Body of pancreas (tissue), 4 donors: ENCODE measurements at regions not wholly inside any gene's neighbourhood (a gene's known extent, or its start where the extent isn't known, plus 50 kb on each side); places are given as distances from the start of the nearest gene placed in this dataset.
"Not testable (repeated sequence)": the region's sequence is repeated elsewhere in the genome, so short reads cannot be mapped to it uniquely, and the experiment has no call there.

Source experiments
- ATAC-seq: fragments of 150-250 bp; one replicate; pipeline ENCODE4 v1.9.1; 2016
- DNase-seq, 4 donors: peaks; one replicate each; pipeline ENCODE4 v3.0.0-alpha.2; 2019
- H3K27ac ChIP-seq, 4 donors: fragments of 200-600 bp; sonication (generic); 1 replicate in 3 of 4; 2 replicates in 1 of 4; pipeline versions ENCODE4 v1.5.1 to v1.6.1; 2016 to 2019; ENCODE audit warnings: mild to moderate bottlenecking in 1 of 4, mixed read lengths in 1 of 4, moderate library complexity in 1 of 4
- H3K27me3 ChIP-seq, 2 donors: fragments of 200-600 bp; sonication (generic); one replicate each; pipeline ENCODE4 v1.6.0; 2016; ENCODE audit warnings: mild to moderate bottlenecking in 1 of 2
- H3K36me3 ChIP-seq, 2 donors: fragments of 200-600 bp; sonication (generic); replicated peaks in 1 of 2; 2 replicates each; pipeline ENCODE4 v1.5.1; 2016; ENCODE audit warnings: low read depth in 2 of 2; ENCODE audit not compliant: insufficient read depth in 1 of 2
- H3K4me1 ChIP-seq: fragments of 200-600 bp; sonication (generic); one replicate; pipeline ENCODE4 v1.6.0; 2016
- H3K4me3 ChIP-seq, 2 donors: fragments of 200-600 bp; sonication (generic); 1 replicate in 1 of 2; 2 replicates in 1 of 2; pipeline ENCODE4 v1.5.1; 2016 to 2019
- H3K9me3 ChIP-seq, 3 donors: fragments of 200-600 bp; sonication (generic); 1 replicate in 2 of 3; 2 replicates in 1 of 3; pipeline ENCODE4 v1.5.1; 2016
- POLR2A ChIP-seq, 3 donors: fragments of 450-650 bp; IDR thresholded peaks; one replicate each; pipeline ENCODE4 v1.6.1; 2016; ENCODE audit warnings: antibody characterized with exemption in 3 of 3, mild to moderate bottlenecking in 2 of 3
- WGBS, 2 donors: methylation state at CpG; one replicate each; pipeline ENCODE4 v1.1.5; 2017; 5-methylcytosine and 5-hydroxymethylcytosine counted together
- intact Hi-C: fragments of 100-400 bp; cut with DNase I; formaldehyde crosslinking; loops from one replicate; pipeline ENCODE4 v1.15.1; 2023
- TF ChIP-seq, protein P1 (sequence below), 7 experiments: fragments of 450-650 bp in 4 of 7; fragments of 200-600 bp in 3 of 7; sonication (generic) in 3 of 7; IDR thresholded peaks; one replicate each; pipeline ENCODE4 v1.5.1; 2016 to 2019; ENCODE audit warnings: antibody characterized with exemption in 7 of 7

DNA sequence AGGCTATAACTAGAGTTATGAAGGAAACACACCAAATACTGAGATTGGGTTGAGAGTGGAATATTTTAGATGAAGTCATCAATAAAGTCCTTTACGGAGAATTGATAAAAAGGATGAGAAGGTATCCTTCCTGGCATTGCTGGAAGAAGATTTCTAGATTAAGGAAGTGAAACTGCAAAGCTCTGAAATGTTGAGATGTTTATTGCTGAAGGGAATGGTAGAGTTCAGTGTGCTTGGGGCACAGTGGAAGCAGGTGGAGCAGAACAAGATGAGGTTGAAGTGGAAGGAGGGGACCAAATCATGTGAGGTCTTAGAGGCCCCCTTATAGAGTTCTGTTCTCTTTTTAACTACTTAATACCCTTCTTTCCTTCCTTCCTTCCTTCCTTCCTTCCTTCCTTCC is 848.5 kb downstream of the RAB28 start:
- 55 to 59% methylated on average over 1 of the region's 1 CpG for WGBS, 2 donors
- H3K27me3 ChIP-seq, result no peaks in the 10 kb centered on the region
- ATAC-seq (no peak), DNase-seq (no peak)
- no peak overlapping the region for H3K27ac ChIP-seq
- no peaks in the 10 kb centered on the region for H3K9me3 ChIP-seq
- H3K36me3 ChIP-seq, result no peaks in the 10 kb centered on the region
- no peaks in the 10 kb centered on the region for H3K4me1 ChIP-seq
- H3K4me3 ChIP-seq, result no peak overlapping the region
- intact Hi-C loops, result no loop called here
- no peak for TF ChIP-seq POLR2A (IDR thresholded peaks at IDR 0.05)
- TF ChIP-seq, protein P1, sequence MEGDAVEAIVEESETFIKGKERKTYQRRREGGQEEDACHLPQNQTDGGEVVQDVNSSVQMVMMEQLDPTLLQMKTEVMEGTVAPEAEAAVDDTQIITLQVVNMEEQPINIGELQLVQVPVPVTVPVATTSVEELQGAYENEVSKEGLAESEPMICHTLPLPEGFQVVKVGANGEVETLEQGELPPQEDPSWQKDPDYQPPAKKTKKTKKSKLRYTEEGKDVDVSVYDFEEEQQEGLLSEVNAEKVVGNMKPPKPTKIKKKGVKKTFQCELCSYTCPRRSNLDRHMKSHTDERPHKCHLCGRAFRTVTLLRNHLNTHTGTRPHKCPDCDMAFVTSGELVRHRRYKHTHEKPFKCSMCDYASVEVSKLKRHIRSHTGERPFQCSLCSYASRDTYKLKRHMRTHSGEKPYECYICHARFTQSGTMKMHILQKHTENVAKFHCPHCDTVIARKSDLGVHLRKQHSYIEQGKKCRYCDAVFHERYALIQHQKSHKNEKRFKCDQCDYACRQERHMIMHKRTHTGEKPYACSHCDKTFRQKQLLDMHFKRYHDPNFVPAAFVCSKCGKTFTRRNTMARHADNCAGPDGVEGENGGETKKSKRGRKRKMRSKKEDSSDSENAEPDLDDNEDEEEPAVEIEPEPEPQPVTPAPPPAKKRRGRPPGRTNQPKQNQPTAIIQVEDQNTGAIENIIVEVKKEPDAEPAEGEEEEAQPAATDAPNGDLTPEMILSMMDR (IDR thresholded peaks at IDR 0.05), result no peak

DNA sequence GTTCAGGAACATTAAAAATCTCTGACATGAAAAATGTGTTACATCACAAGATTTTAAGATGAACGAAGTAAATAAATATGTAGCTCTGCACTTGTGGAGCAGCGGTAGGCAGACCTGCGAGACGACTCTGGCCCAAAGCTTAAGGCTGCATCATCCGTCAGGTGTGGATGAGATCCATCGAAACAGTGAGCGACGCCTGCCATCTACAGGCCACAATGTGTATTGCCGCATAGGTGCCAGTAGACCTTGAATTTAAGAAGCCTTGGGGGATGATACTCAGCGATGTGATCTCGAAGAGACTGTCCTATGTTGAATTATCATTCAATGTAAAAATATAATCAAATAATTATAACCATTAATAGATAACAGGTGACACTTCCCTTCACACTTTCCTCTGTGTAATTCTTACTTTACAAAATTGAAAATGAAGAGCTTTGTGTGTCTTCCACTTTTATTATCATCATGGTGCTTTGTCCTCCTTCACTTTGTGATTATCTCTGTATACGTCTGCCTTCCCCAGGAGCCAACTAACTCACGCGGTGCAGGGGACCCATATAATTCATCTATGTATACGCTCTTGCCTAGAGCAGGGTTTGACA is 851.0 kb downstream of the RAB28 start:
- no peaks in the 10 kb centered on the region for H3K4me1 ChIP-seq
- H3K36me3 ChIP-seq, result no peaks in the 10 kb centered on the region
- no peak overlapping the region for H3K4me3 ChIP-seq
- H3K27me3 ChIP-seq, result no peaks in the 10 kb centered on the region
- TF ChIP-seq POLR2A (IDR thresholded peaks at IDR 0.05), result no peak
- TF ChIP-seq, protein P1 (IDR thresholded peaks at IDR 0.05), result peak; percentile 66 to 92 (median 81)
- H3K9me3 ChIP-seq, result no peaks in the 10 kb centered on the region
- 6 to 7% methylated on average over 15 of the region's 15 CpGs for WGBS, 2 donors
- intact Hi-C loops, result no loop called here
- DNase-seq (peak; percentile 73 to 83 (median 78)), ATAC-seq (peak; percentile 81)
- no peak overlapping the region for H3K27ac ChIP-seq

DNA sequence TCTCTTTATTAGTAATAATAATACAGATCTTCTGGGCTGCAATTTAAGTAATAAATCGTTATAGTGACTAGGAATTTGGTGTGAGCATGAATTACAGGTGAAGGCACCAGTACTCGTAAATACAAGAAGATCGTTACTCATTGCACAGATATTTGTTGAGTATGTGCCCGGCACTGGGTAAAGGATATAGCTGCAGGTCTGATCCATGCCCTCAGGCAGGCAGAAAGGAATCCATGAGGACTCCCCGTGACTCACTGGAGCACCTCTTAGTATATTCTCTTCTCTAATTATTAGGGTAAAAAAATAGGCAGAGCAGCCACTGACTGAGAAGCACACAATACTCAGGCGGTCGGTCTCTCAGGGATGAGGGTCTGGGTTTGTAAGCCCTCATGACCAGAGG is 868.3 kb downstream of the RAB28 start:
- 63 to 78% methylated on average over 7 of the region's 7 CpGs for WGBS, 2 donors
- H3K9me3 ChIP-seq, result no peaks in the 10 kb centered on the region
- H3K27ac ChIP-seq, result no peak overlapping the region
- H3K4me3 ChIP-seq, result no peak overlapping the region
- no peaks in the 10 kb centered on the region for H3K4me1 ChIP-seq
- no peaks in the 10 kb centered on the region for H3K36me3 ChIP-seq
- ATAC-seq (no peak), DNase-seq (no peak)
- TF ChIP-seq, protein P1 (IDR thresholded peaks at IDR 0.05), result no peak
- TF ChIP-seq POLR2A (IDR thresholded peaks at IDR 0.05), result no peak
- H3K27me3 ChIP-seq, result no peaks in the 10 kb centered on the region
- intact Hi-C loops, result no loop called here

DNA sequence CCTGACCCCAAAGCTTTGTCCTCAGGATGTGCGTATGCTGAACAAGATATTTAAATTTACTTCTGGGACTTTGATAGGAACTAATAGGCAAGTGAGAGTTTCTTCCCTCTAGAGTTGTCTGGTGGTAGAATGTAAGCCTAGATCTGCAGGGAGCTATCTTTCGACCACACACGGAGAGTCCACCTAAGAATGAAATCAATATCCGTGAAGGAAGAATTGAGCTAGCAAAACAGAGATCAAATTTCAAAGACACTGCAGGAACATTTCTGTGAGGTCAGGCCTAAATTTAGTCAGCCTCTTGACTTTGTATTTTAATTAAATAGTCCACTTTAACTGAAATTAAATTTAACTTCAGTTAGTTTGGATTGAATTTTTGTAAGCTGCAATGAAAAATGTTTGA is 871.3 kb downstream of the RAB28 start:
- ATAC-seq, result no peak
- no peaks in the 10 kb centered on the region for H3K9me3 ChIP-seq
- H3K27me3 ChIP-seq, result no peaks in the 10 kb centered on the region

DNA sequence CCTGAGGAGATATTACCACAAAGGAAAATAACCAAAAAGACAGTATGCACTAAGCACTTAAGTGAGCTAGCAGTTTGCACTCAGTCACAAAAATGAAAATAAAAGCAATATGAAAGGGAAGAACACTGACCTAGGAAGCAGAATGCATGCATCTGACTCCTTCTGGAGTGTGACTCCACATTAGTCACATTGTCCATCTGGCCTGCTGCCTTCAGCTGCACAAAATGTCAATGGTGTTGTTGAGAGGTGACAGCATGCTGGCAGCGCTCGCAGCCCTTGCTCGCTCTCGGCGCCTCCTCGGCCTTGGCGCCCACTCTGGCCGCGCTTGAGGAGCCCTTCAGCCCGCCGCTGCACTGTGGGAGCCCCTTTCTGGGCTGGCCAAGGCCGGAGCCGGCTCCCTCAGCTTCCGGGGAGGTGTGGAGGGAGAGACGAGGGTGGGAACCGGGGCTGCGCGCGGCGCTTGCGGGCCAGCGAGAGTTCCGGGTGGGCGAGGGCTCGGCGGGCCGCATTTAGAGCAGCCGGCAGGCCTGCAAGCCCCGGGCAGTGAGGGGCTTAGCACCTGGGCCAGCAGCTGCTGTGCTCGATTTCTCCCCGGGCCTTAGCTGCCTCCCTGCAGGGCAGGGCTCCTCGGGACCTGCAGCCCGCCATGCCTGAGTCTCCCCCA is 874.8 kb downstream of the RAB28 start:
- H3K4me3 ChIP-seq, DNase-seq, ATAC-seq, H3K36me3 ChIP-seq, H3K27me3 ChIP-seq, H3K4me1 ChIP-seq, intact Hi-C loops, H3K27ac ChIP-seq, H3K9me3 ChIP-seq: not testable (repeated sequence)
- 82 to 87% methylated on average over 9 to 33 of the region's 33 CpGs for WGBS, 2 donors

More for the DNA sequence above, 871.3 kb downstream of the RAB28 start:
- 27 to 31% methylated on average over 4 of the region's 4 CpGs for WGBS, 2 donors
- intact Hi-C loops, result no loop called here
- no peaks in the 10 kb centered on the region for H3K36me3 ChIP-seq
- no peak for DNase-seq
- no peaks in the 10 kb centered on the region for H3K4me1 ChIP-seq
- no peak overlapping the region for H3K4me3 ChIP-seq
- TF ChIP-seq POLR2A (IDR thresholded peaks at IDR 0.05), result no peak
- TF ChIP-seq, protein P1 (IDR thresholded peaks at IDR 0.05), result no peak
- H3K27ac ChIP-seq, result no peak overlapping the region
